SK-N-SH treated with all-trans-retinoic acid at 6 μM for 48 hours (cell line): ENCODE measurements at regions not wholly inside any gene's neighbourhood (a gene's known extent, or its start where the extent isn't known, plus 50 kb on each side); places are given as distances from the start of the nearest gene placed in this dataset.

Experiments
- ATAC-seq: fragments of 200-7000 bp; cut with Tn5 transposase; 3 replicates; pipeline ENCODE4 v1.9.1; 2020; ENCODE audit warnings: mild to moderate bottlenecking, moderate library complexity
- ARNTL ChIP-seq: fragments of 450-650 bp; formaldehyde crosslinking; IDR thresholded peaks from 2 replicates; pipeline ENCODE4 v1.5.0; 2020; ENCODE audit warnings: low read depth, mild to moderate bottlenecking, moderate library complexity, borderline replicate concordance
- BACH2 ChIP-seq: fragments of 250-450 bp; sonication (Bioruptor Pico); IDR thresholded peaks from 2 replicates; pipeline ENCODE4 v1.9.0; 2021; ENCODE audit warnings: mild to moderate bottlenecking, borderline replicate concordance
- CREB5 ChIP-seq: fragments of 250-450 bp; sonication (Bioruptor Pico); IDR thresholded peaks from 2 replicates; pipeline ENCODE4 v1.5.1; 2020; ENCODE audit warnings: low read depth, mild to moderate bottlenecking, moderate library complexity
- CSDC2 ChIP-seq: fragments of 250-450 bp; sonication (Bioruptor Pico); IDR thresholded peaks from 2 replicates; pipeline ENCODE4 v1.5.0; 2020; ENCODE audit warnings: mild to moderate bottlenecking, moderate library complexity
- CSRNP3 ChIP-seq: fragments of 250-450 bp; sonication (Bioruptor Pico); IDR thresholded peaks from 2 replicates; pipeline ENCODE4 v1.5.1; 2021; ENCODE audit warnings: mild to moderate bottlenecking, moderate library complexity
- ESRRG ChIP-seq: fragments of 250-450 bp; sonication (Bioruptor Pico); IDR thresholded peaks from 2 replicates; pipeline ENCODE4 v1.6.1; 2021; ENCODE audit warnings: mild to moderate bottlenecking
- GLIS3 ChIP-seq: fragments of 250-450 bp; sonication (Bioruptor Pico); IDR thresholded peaks from 2 replicates; pipeline ENCODE4 v1.5.0; 2020; ENCODE audit warnings: mild to moderate bottlenecking, moderate library complexity
- ISL1 ChIP-seq: fragments of 250-450 bp; sonication (Bioruptor Pico); IDR thresholded peaks from 2 replicates; pipeline ENCODE4 v2.1.2; 2022; ENCODE audit warnings: mild to moderate bottlenecking, moderate library complexity
- OSR1 ChIP-seq: fragments of 250-450 bp; sonication (Bioruptor Pico); IDR thresholded peaks from 2 replicates; pipeline ENCODE4 v1.8.0; 2022; ENCODE audit warnings: moderate library complexity, mild to moderate bottlenecking, inconsistent platforms
- PATZ1 ChIP-seq: fragments of 250-450 bp; sonication (Bioruptor Pico); IDR thresholded peaks from 2 replicates; pipeline ENCODE4 v1.8.0; 2020; ENCODE audit warnings: mild to moderate bottlenecking, moderate library complexity, borderline replicate concordance
- POU6F1 ChIP-seq: fragments of 250-450 bp; sonication (Bioruptor Pico); IDR thresholded peaks from 2 replicates; pipeline ENCODE4 v1.8.0; 2021; ENCODE audit warnings: low read depth, mild to moderate bottlenecking, moderate library complexity, borderline replicate concordance
- PPARA ChIP-seq: fragments of 250-450 bp; sonication (Bioruptor Pico); IDR thresholded peaks from 2 replicates; pipeline ENCODE4 v1.5.0; 2020; ENCODE audit warnings: mild to moderate bottlenecking, borderline replicate concordance
- RARB ChIP-seq: fragments of 250-450 bp; sonication (Bioruptor Pico); IDR thresholded peaks from 2 replicates; pipeline ENCODE4 v1.8.0; 2021; ENCODE audit warnings: mild to moderate bottlenecking, moderate library complexity
- SNAI2 ChIP-seq: fragments of 250-450 bp; sonication (Bioruptor Pico); IDR thresholded peaks from 2 replicates; pipeline ENCODE4 v1.5.0; 2020; ENCODE audit warnings: mild to moderate bottlenecking, moderate library complexity
- TCF4 ChIP-seq: fragments of 250-450 bp; sonication (Bioruptor Pico); IDR thresholded peaks from 2 replicates; pipeline ENCODE4 v1.8.0; 2021; ENCODE audit warnings: mild to moderate bottlenecking, moderate library complexity, borderline replicate concordance
- TOX ChIP-seq: fragments of 250-450 bp; sonication (Bioruptor Pico); IDR thresholded peaks from 2 replicates; pipeline ENCODE4 v1.8.0; 2021; ENCODE audit warnings: mild to moderate bottlenecking, moderate library complexity, borderline replicate concordance
- TSHZ2 ChIP-seq: fragments of 250-450 bp; sonication (Bioruptor Pico); IDR thresholded peaks from 2 replicates; pipeline ENCODE4 v1.5.0; 2020; ENCODE audit warnings: mild to moderate bottlenecking, moderate library complexity
- ZC3H10 ChIP-seq: fragments of 250-450 bp; sonication (Bioruptor Pico); IDR thresholded peaks from 2 replicates; pipeline ENCODE4 v1.5.1; 2021; ENCODE audit warnings: mild to moderate bottlenecking, moderate library complexity
- ZFP3 ChIP-seq: fragments of 250-450 bp; sonication (Bioruptor Pico); IDR thresholded peaks from 2 replicates; pipeline ENCODE4 v1.5.0; 2020; ENCODE audit warnings: mild to moderate bottlenecking, moderate library complexity
- ZFP30 ChIP-seq: fragments of 450-650 bp; formaldehyde crosslinking; IDR thresholded peaks from 2 replicates; pipeline ENCODE4 v1.5.0; 2022; ENCODE audit warnings: mild to moderate bottlenecking, moderate library complexity
- ZNF565 ChIP-seq: fragments of 450-650 bp; formaldehyde crosslinking; conservative IDR thresholded peaks from 2 replicates; pipeline ENCODE4 v1.5.0; 2020; ENCODE audit warnings: low read depth, mild to moderate bottlenecking, moderate library complexity
- ZNF70 ChIP-seq: fragments of 450-650 bp; formaldehyde crosslinking; IDR thresholded peaks from 2 replicates; pipeline ENCODE4 v1.5.0; 2020; ENCODE audit warnings: mild to moderate bottlenecking, moderate library complexity
- ZNF8 ChIP-seq: fragments of 450-650 bp; formaldehyde crosslinking; IDR thresholded peaks from 2 replicates; pipeline ENCODE4 v1.5.0; 2020; ENCODE audit warnings: mild to moderate bottlenecking, moderate library complexity

GRCh38 chr5:102666164-102666946, 88.8 kb upstream of the PAM start:
- no peak for TF ChIP-seq RARB (CRISPR knock-in tag)
- no peak for TF ChIP-seq OSR1 (CRISPR knock-in tag)
- TF ChIP-seq SNAI2 (CRISPR knock-in tag): no peak
- no peak for TF ChIP-seq ESRRG (CRISPR knock-in tag)
- TF ChIP-seq ZC3H10 (CRISPR knock-in tag): 0 out of 2 replicates have a peak, but pooled peaks have one; percentile 12
- no peak for TF ChIP-seq ZFP30 (CRISPR knock-in tag)
- no peak for TF ChIP-seq ZFP3 (CRISPR knock-in tag)
- TF ChIP-seq ISL1 (CRISPR knock-in tag): no peak
- TF ChIP-seq PPARA (CRISPR knock-in tag): no peak
- no peak for TF ChIP-seq CREB5 (CRISPR knock-in tag)
- TF ChIP-seq BACH2: no peak
- TF ChIP-seq CSDC2 (CRISPR knock-in tag): no peak
- TF ChIP-seq GLIS3 (CRISPR knock-in tag): no peak
- TF ChIP-seq TOX: peak; percentile 63; the same call in 1 of the 2 replicates
- no peak for TF ChIP-seq PATZ1 (CRISPR knock-in tag)
- peak; percentile 64 for ATAC-seq

GRCh38 chr5:102668220-102668932, 86.7 kb upstream of the PAM start:
- no peak for ATAC-seq
- TF ChIP-seq TSHZ2 (no peak), GLIS3 (CRISPR knock-in tag) (no peak), ZFP3 (CRISPR knock-in tag) (no peak), POU6F1 (CRISPR knock-in tag) (no peak), CSDC2 (CRISPR knock-in tag) (no peak), TCF4 (CRISPR knock-in tag) (no peak), ZNF8 (CRISPR knock-in tag) (no peak), ZNF565 (CRISPR knock-in tag) (no peak), ISL1 (CRISPR knock-in tag) (no peak), ZNF70 (CRISPR knock-in tag) (no peak)

- peak; percentile 68 for ATAC-seq
- TF ChIP-seq ZC3H10 (CRISPR knock-in tag) (no peak), TOX (no peak), POU6F1 (CRISPR knock-in tag) (no peak), PPARA (CRISPR knock-in tag) (no peak), ZNF70 (CRISPR knock-in tag) (no peak), CSRNP3 (CRISPR knock-in tag) (no peak), ARNTL (CRISPR knock-in tag) (no peak), CSDC2 (CRISPR knock-in tag) (no peak), GLIS3 (CRISPR knock-in tag) (no peak), TCF4 (CRISPR knock-in tag) (no peak)
These were observed 84.8 kb upstream of the PAM start for GRCh38 chr5:102670224-102670836.
